NCI-H345 treated with DMSO at 0.1 percent for 48 hours (cell line): ENCODE measurements at regions not wholly inside any gene's neighbourhood (a gene's known extent, or its start where the extent isn't known, plus 50 kb on each side); places are given as distances from the start of the nearest gene placed in this dataset.
"Not testable (repeated sequence)": the region's sequence is repeated elsewhere in the genome, so short reads cannot be mapped to it uniquely, and the experiment has no call there.

Experiments
- DNase-seq: peaks from one replicate; lab custom pipeline; 2025; ENCODE audit not compliant: unreplicated experiment; lab: John Stamatoyannopoulos, UW

DNA sequence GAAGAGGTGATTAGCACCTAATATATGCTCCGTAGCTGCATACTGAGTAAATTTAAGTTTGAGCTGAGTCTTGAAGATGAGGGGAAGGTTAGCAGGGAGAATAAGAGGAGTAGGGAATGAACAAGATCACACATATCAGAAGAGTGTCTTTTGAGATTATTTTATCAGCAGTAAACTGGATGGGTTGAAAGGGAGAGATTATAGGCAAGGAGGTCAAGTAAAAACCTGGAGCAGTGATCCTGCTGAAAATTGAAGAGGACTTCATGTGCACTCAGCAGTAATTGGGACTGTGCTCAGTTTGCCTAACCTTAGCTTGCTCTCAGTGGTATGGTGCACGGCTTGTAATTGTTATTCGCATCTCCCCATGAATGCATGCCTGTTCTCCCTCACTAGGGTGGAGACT lies 79.5 kb upstream of the PICALM start:
- DNase-seq, result no peak

DNA sequence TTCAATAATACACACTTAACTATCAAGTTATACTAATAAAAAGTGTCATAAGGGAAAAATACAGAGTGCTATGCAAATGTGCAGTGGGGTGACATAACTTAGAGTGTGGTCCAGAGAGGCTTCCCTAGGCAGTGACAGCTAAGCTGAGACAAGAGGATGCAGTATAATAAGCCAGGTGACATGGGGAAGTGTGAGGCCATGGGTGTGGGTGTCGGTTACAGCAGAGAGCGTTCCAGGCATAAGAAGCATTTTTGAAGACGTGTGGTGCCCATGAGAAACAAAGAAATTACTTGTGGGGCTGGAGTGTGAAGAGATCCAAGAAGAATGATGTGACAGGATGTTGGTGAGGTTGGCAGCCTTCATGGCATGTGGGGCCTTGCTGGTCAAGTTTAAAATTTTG lies 78.1 kb upstream of the PICALM start:
- no peak for DNase-seq

DNA sequence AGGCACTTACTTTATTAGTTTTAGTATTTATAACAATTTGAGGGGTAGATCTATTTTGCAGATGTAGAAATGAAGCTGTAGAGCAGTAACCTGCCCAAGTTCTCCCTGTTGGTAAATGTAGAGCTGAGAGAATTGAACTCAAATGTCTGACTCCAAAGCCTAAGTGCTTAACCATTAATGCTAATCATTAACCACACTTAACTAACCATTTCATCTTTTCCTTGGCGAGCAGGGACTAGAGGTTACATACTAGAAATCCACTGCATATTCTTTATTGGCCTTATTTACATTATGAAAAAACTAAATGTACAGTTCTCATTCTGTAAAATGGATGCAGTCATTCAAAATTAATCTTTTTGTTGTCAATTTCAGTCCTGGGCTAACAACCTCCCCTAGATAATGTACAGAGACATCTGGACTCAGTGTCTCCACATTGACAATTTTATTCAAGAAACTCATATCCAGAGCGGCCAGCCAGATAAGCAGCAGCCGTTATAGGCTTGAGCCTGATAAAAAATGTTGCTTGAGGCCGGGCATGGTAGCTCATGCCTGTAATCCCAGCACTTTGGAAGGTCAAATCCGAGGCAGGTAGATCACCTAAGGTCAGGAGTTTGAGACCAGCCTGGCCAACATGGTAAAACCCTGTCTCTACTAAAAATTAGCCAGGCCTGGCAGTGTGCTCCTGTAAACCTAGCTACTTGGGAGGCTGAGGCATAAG lies 76.7 kb upstream of the PICALM start:
- no peak for DNase-seq

DNA sequence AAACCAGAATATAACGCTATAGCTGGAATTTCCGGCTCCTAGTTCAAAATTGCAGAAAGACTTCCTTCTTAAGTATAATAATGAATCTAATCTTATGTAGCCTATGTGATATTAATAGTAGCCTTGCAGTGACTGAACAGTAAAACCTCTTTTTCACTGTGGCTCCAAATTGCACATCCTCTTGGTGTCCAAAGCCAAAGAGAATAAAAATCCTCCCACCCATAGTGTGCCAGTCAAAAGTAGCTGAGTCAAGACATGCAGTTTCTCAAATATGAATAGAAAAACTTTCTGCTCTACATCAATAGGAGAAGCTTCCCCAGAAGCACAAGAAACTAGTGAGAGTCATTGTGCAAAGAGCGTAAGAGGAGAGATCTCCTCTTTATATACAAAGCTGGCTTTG lies 76.0 kb upstream of the PICALM start:
- no peak for DNase-seq

DNA sequence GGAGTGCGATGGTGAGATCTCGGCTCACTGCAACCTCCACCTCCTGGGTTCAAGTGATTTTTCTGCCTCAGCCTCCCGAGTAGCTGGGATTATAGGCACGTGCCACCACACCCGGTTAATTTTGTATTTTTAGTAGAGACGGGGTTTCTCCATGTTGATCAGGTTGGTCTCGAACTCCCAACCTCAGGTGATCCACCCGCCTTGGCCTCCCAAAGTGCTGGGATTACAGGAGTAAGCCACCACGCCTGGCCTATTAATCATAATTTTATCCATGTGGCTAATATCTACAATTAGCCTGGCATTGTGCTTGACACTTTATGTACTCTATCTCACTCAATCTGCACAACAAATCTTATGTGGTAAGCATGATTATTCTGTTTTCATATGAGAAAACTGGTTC lies 75.2 kb upstream of the PICALM start:
- DNase-seq, result not testable (repeated sequence)

DNA sequence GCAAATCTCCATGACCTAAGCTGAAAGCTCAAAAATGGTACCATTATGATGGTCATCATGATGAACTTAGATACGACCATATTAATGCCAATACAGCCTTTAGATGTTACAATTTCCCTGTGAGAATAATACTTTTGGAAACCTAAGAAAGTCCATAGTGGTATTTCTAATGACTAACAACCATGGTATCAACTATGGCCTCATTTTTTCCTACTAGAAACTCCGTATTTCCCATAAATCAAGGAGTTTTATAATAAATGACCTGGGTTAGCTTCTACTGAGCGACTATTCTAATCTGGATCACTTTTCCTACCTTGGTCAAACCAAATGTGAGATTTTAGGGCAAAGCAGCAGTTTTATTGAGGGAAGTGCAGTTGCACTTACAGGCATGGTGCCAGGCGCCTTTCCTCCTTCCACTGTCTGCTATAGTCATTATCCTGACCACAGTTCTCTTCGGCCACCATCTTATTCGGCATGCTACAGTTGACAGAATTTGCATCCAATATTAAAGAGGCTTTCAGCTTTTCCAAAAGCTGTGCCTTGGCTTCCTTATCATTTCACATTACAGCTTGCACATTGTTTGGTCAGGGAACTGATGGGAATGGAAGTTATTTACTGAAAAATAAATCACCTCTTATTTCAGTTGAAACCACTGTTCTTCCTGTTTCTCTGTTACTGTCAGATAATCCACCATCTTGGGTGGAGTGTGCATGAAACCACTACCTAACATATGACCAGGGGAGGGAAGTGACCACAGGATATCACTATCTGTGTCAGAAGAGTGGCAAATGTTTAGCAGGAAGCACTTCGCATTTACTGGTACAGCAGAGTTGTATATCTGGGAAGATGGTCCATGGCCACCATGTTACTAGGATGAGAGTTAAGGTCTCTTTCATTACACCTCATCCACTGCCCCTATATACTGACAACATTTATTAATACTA lies 74.5 kb upstream of the PICALM start:
- DNase-seq, result no peak

DNA sequence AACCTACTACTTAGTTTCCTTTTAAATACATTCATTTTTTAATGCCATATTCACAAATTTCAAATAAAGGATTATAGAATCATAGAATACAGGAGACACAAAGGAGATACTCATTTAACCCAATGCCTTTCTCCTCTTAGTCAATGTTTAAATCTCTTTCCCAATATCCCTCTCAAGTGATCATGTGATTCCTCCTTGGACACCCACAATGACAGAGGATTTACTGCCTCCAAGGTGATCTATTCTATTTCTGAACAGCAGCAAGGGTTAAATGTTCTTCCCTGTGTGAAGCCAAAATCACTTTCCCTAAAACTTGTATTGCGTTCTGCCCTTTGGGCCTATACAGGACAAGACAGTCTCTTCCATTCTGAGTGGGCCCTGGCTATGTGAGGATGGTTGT lies 73.3 kb upstream of the PICALM start:
- no peak for DNase-seq

DNA sequence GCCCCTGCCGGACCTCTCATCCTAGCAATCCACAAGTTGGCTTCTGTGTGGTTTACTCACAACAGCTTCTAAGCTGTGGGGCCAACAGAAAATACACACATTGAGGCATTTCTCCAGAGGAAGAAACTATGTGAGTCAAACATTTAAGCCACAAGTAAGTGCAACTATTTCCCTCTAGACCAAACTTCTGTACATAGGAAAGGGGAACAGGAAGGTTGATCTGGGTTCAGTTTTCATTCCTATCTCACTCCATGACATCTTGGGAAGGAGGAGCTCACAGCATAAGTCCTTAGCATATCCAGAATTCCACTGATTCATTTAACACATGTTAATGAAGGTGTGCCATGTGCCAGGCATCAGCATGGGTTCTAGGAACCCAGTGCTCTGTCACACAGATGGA lies 72.8 kb upstream of the PICALM start:
- DNase-seq, result no peak

DNA sequence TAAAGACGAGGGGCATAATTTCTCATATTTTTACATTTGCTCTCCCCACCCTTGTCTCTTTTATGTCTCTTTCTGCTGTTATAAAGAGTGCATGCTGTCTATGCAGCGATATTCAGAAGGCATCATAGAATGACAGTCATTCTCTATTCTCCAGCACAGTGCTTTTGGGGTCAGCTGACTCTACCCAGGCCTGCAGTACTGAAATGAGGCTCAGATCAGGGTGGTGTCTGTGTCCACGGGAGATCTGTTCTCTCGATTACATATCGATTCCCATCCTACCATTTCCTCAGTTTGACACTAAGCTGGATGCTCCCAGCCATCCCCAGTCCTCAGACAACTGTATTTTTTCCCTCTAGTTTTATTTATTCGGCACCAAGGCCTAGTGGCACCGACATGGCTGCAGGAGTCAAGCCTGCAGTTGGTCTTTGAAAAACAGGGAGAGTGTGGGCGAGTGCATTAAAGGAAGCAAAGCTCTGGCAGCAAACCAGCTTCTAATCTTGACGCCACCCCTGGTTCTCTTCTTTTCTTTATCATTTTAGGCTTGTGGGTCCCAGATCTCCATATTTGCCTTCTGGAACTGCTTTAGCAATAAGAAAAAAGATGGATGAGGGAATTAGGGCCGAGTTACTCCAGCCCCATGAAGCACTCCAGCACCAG lies 71.6 kb upstream of the PICALM start:
- no peak for DNase-seq

DNA sequence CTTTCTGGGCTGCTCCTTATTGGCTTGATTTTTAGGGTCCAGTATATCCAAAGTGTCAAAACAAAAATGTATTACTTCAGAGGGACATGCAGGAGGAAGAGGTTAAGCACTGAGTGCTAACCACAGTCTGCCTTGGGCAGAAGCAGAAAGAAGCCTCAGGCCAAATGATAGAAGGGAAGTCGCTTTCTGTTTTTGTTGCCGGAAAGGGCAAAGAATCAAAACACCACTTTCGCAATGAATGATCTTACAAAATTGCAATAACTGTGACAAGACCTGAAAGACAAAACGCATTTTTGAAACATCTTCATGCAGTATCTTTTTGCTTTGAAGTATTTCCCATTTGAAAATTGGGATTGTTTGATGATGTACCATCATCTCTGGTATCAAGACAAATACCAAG lies 70.1 kb upstream of the PICALM start:
- no peak for DNase-seq

DNA sequence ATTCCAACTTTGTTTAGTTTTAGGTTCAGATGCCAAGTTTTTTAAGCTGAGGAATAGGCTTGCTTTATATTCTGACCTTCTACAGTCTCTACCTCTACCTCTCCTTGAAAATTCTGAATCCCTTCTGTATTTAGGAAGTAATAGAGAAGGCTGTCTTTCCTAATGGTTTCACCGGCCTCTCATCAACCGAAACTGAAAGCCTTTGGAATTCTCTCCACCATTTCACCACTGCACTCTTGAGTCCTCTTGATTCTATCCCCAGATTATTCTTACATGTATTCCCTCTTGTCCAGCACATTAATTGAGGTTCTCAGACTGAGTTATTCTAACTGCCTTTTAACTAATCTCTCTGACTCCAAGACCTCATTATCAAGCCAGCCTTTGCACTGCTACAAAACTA lies 67.7 kb upstream of the PICALM start:
- DNase-seq, result no peak

DNA sequence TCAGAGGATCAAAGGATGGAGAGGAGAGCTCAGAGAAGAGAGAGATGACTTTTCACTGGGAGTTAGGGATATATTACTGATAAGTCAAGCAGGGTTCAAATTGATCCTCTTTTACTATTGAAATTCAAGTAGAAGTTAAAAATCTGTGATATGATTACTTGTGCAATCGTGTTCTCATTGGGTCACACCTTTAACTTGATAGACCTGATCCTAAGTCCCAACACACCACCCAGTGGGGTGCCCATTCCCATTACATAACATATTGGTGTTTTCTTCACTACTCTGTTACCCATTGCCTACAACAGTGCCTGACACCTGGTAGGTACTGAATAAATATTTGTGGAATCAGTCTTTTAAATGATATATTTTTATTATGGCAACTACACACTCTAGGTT lies 66.4 kb upstream of the PICALM start:
- no peak for DNase-seq

DNA sequence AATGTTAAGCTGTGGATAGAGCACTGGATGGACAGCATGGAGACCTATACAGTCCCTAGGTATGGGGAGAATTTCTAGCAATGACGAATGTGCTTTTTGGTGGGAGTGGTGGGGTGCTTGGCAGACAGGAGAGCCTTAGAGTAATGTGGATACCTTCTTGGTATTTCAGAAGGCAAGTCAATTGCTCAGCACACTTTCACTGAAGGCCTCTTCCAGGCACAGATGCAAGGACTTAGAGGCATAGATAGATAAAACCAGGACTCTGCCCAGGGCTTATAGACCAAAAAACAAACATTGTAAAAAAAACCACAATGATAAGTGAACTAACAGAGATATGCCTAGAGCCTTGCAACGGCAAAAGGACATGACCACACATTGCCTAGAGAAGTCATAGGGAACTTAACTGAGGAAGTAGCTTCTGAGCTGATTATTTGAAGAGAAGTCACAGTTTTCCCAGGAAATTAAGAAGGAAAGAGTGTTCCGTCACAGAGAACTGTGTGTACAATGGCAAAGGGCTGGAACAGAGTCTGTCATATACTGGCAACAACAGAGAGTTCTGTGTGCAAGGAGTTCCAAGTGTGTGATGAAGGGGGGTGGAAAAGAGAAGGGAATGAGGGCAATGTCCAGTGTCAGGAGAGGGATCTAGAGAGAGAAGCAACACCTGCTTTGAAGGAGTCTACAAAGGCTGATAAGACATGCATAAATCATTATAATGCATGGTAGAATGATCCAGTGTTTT lies 65.9 kb upstream of the PICALM start:
- DNase-seq, result no peak

DNA sequence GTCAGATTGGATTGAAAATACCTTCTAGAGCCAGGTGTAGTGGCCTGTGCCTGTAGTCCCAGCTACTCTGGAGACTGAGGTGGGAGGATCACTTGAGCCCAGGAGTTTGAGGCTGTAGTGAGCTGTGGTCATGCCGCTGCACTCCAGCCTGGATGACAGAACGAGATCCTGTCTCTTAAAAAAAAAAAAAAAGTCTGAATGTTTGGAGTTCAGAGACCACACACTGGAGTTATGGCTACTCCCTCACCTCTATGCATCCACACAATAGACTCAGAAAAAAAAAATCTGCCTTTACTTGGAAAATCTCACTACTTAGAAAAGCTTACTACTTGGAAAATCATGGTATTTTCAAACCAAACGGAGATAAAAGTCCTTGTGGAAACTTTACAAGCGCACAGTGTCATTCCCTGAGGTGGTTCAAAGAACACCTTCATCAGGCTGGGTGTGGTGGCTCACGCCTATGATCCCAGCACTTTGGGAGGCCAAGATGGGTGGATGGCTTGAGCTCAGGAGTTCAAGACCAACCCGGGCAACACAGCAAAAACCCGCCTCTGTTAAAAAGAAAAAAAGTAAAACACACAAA lies 63.9 kb upstream of the PICALM start:
- no peak for DNase-seq

DNA sequence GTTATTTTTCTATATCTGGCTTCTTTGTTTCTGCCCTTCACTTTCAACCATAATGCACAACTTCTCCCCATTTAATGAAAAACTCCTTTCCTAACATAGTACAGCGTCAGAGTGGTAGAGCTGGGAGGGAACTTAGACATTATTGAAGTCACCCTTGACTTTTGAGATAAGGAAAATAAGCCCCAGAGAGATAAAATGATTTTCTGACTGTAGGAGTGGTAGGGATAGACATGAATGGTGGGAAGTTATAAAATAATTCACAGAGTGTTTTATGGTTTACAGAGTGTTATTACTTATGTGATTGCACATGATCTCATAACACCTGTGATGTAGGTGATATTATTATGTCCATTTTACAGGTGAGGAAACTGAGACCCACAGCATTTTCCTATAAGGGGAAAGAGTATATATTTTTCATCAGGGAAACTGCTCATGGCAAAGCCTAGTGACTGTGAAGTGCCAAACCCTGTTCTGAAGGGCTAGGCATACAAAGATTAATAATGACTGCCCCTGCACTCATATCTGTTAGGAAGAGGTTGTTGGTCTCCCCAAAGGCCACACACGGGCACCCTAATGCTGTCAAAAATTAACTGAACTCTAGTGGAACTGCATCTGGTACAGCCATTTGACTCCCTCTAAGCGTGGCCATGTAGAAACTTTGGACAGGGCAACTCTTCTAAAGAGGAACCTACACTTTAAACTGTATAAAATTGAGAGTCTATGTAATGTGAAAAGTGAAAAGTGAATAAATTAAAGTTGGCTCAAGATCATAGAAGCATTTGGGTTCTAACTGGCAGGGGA lies 61.1 kb upstream of the PICALM start:
- no peak for DNase-seq

DNA sequence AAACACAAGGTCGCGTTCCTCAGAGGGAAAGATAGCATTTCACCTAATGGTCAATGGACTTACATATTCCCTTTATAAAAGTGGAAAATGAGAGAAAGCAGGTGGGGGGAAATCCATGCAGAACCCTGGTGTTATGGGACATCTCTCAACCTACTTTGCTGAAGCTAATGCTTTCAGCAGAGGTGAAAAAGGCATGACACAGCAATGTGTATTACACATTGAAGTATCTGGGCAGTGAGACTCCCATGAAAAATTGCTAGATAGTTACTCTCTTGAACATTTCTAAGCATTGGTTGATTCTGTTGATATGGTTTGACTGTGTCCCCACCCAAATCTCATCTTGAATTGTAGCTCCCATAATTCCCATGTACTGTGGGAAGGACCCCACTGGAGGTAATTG lies 60.0 kb upstream of the PICALM start:
- DNase-seq, result no peak

DNA sequence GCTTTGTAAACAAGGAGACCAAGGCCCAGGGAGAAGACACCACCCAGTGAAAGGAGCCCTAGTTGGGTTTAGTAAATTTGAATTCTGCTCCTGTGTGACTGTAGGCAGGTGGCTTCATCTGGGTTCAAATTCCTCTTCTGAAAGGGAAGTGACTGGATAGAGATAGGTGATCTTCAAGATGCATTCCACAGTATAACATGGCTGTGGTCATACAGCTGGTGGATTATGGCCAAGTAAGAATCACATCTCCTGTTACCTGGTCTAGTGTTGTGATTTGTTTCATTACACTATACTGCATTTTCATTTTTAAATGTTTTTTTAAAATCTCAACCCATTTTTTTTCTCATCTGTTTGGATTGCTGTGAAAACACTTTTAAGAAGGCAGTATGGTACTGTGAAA lies 58.0 kb upstream of the PICALM start:
- DNase-seq, result no peak

DNA sequence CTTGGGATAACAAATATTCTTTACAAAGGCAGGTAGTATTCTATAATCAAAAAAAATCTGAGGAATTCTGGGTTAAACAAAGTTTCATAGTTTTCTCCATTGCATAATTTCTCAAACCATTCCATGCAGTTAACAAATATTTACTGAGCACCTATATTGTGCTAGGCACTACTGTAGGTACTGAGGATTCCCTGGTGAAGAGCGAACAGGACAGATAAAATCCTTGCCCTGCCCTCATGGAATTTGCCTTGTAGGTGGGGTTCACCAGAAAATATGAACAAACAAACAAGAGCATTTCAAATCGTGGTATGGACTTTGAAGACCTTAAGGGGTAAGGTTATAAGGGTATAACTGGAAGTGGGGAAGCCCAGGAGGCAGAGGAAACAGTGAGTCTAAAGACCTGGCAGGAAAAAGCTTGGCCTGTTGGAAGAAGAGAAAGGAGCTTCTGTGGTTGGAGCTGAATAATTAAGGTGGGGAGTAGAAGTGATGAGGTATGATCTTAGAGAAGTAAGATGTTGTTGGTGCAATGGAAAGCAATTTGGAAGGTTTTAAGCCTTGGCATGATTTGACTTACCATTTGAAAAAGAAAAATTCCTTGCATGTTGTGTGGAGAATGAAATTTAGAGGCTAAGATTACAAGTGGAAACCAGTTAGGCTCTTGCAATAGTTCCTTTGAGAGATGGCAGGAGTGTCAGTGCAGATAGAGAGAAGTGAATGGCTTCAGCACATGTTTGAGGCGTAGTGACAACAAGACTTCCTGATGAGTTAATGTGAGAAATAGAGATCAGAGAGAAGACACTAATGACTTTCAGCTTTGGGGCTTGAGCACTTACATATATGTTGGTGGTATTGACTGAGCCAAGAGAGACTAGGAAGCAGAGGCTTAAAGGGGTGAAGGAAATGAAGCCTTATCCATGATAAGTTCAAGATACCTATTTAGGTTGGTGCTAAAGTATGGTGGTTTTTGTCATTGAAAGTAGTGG lies 55.7 kb upstream of the PICALM start:
- DNase-seq, result no peak

DNA sequence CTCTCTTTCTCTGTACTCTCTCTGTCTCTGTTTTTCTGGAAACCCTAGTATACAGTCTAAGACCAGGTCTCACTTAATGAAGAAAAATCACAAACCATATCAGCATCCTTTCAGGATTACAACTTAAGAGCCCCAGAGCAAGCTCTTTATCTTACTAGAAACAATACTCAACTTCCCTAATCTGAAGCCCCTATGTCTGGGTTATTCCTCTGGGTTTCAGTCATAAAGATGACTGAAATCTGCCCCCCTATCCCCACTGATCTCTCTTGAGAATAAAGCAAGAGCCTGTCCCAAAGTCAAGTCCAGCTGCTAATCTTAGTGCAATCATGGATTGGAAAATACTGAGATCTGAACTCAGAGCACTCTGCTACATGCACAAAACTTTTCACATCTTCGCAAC lies 53.9 kb upstream of the PICALM start:
- no peak for DNase-seq
